Neural progenitor cell (in vitro differentiated cells): ENCODE measurements at regions not wholly inside any gene's neighbourhood (a gene's known extent, or its start where the extent isn't known, plus 50 kb on each side); places are given as distances from the start of the nearest gene placed in this dataset.
A peak's percentile ranks its signal among the peaks of the same experiment; 100 is the strongest.
"Not testable (repeated sequence)": the region's sequence is repeated elsewhere in the genome, so short reads cannot be mapped to it uniquely, and the experiment has no call there.

Source experiments
- DNase-seq: peaks from one replicate; pipeline ENCODE4 v3.0.0-alpha.2; 2016; ENCODE audit warnings: low spot score
- H2AFZ ChIP-seq: fragments of 200-600 bp; sonication (generic); replicated peaks from 2 replicates; pipeline ENCODE4 v1.6.1; 2016; ENCODE audit warnings: antibody characterized with exemption
- H3F3A ChIP-seq: fragments of 200-600 bp; sonication (generic); 2 replicates; pipeline ENCODE4 v1.6.1; 2016; ENCODE audit warnings: antibody characterized with exemption, low read depth
- H3K27ac ChIP-seq: fragments of 200-600 bp; sonication (generic); 2 replicates; pipeline ENCODE4 v1.5.1; 2016; ENCODE audit warnings: mild to moderate bottlenecking
- H3K27me3 ChIP-seq: fragments of 200-600 bp; sonication (generic); 2 replicates; pipeline ENCODE4 v1.6.1; 2016; ENCODE audit warnings: mild to moderate bottlenecking, moderate library complexity
- H3K36me3 ChIP-seq: fragments of 200-600 bp; sonication (generic); 2 replicates; pipeline ENCODE4 v1.5.1; 2016
- H3K4me1 ChIP-seq: fragments of 200-600 bp; sonication (generic); 2 replicates; pipeline ENCODE4 v1.6.1; 2016; ENCODE audit warnings: mixed run types
- H3K4me2 ChIP-seq: fragments of 200-600 bp; sonication (generic); 2 replicates; pipeline ENCODE4 v1.6.1; 2016
- H3K4me3 ChIP-seq: fragments of 200-600 bp; sonication (generic); 2 replicates; pipeline ENCODE4 v1.5.1; 2016
- H3K79me2 ChIP-seq: fragments of 200-600 bp; sonication (generic); 2 replicates; pipeline ENCODE4 v1.6.1; 2016; ENCODE audit warnings: low read depth
- H3K9ac ChIP-seq: fragments of 200-600 bp; sonication (generic); 2 replicates; pipeline ENCODE4 v1.6.1; 2016
- H3K9me3 ChIP-seq: fragments of 200-600 bp; sonication (generic); 2 replicates; pipeline ENCODE4 v1.5.1; 2016; ENCODE audit warnings: low read depth
- H4K20me1 ChIP-seq: fragments of 200-600 bp; sonication (generic); 2 replicates; pipeline ENCODE4 v1.6.1; 2016; ENCODE audit warnings: low read depth
- H3K27ac Mint-ChIP-seq: 3 replicates; pipeline ENCODE4 v1.8.0; 2021; ENCODE audit warnings: mixed read lengths
- H3K27me3 Mint-ChIP-seq: 2 replicates; pipeline ENCODE4 v1.8.0; 2022; ENCODE audit warnings: low read depth, mild to moderate bottlenecking, inconsistent platforms, moderate library complexity, mixed read lengths; ENCODE audit not compliant: insufficient read depth
- H3K36me3 Mint-ChIP-seq: 3 replicates; pipeline ENCODE4 v1.8.0; 2021; ENCODE audit warnings: mixed read lengths
- H3K4me1 Mint-ChIP-seq: 3 replicates; pipeline ENCODE4 v1.8.0; 2021; ENCODE audit warnings: mixed read lengths
- H3K4me3 Mint-ChIP-seq: 3 replicates; pipeline ENCODE4 v1.8.0; 2021; ENCODE audit warnings: mild to moderate bottlenecking, moderate library complexity, mixed read lengths
- H3K9me3 Mint-ChIP-seq: 3 replicates; pipeline ENCODE4 v1.8.0; 2020; ENCODE audit warnings: mixed read lengths
- EZH2 ChIP-seq: fragments of 200-600 bp; sonication (generic); IDR thresholded peaks from 2 replicates; pipeline ENCODE4 v1.6.1; 2017; ENCODE audit warnings: antibody characterized with exemption, mild to moderate bottlenecking, moderate library complexity
- EZH2phosphoT487 ChIP-seq: fragments of 200-600 bp; sonication (generic); IDR thresholded peaks from 2 replicates; pipeline ENCODE4 v1.6.1; 2017; ENCODE audit warnings: antibody characterized with exemption
- TF ChIP-seq, protein P1 (sequence below): fragments of 200-600 bp; sonication (generic); IDR thresholded peaks from 2 replicates; pipeline ENCODE4 v1.5.1; 2017; ENCODE audit warnings: antibody characterized with exemption, mild to moderate bottlenecking

DNA sequence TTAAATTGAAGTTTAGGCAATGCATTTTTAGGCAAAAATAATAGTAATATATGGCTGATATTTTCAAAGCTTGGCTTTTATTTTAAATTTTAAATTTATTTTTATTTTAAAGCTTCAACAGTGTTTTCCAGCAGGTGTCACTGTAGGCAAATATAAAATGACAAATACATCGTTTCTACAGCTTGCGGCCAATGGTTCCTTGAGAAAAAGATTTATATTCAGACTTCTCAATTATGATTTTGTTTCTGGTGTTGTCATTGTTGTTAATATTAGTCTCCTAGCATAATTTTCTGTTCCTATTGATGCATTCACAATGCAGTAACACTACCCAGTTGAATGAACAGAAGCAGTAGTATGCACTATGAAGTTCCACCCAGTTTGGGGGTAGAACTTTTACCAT lies 220.7 kb upstream of the DNAJC19 start:
- Histone ChIP-seq H3K79me2 (no peaks in the 10 kb centered on the region), H3K27me3 (no peaks in the 10 kb centered on the region), H2AFZ (no peak overlapping the region), H3K4me1 (no peaks in the 10 kb centered on the region), H3K4me2 (no peak overlapping the region), H3K9me3 (no peaks in the 10 kb centered on the region), H4K20me1 (no peaks in the 10 kb centered on the region), H3K9ac (no peak overlapping the region), H3K4me3 (no peak overlapping the region), H3K27ac (no peak overlapping the region), H3F3A (no peaks in the 10 kb centered on the region), H3K36me3 (no peaks in the 10 kb centered on the region)
- no peaks in the 10 kb centered on the region for H3K36me3 Mint-ChIP-seq
- peaks cover 9% of the 10 kb centered on the region for H3K4me1 Mint-ChIP-seq
- no peaks in the 10 kb centered on the region for H3K27me3 Mint-ChIP-seq
- TF ChIP-seq, protein P1, sequence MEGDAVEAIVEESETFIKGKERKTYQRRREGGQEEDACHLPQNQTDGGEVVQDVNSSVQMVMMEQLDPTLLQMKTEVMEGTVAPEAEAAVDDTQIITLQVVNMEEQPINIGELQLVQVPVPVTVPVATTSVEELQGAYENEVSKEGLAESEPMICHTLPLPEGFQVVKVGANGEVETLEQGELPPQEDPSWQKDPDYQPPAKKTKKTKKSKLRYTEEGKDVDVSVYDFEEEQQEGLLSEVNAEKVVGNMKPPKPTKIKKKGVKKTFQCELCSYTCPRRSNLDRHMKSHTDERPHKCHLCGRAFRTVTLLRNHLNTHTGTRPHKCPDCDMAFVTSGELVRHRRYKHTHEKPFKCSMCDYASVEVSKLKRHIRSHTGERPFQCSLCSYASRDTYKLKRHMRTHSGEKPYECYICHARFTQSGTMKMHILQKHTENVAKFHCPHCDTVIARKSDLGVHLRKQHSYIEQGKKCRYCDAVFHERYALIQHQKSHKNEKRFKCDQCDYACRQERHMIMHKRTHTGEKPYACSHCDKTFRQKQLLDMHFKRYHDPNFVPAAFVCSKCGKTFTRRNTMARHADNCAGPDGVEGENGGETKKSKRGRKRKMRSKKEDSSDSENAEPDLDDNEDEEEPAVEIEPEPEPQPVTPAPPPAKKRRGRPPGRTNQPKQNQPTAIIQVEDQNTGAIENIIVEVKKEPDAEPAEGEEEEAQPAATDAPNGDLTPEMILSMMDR = peak; percentile 66
- TF ChIP-seq EZH2 = no peak
- TF ChIP-seq EZH2phosphoT487 = no peak
- H3K27ac Mint-ChIP-seq = no peak overlapping the region
- DNase-seq = peak; percentile 44
- no peaks in the 10 kb centered on the region for H3K9me3 Mint-ChIP-seq
- no peak overlapping the region for H3K4me3 Mint-ChIP-seq

DNA sequence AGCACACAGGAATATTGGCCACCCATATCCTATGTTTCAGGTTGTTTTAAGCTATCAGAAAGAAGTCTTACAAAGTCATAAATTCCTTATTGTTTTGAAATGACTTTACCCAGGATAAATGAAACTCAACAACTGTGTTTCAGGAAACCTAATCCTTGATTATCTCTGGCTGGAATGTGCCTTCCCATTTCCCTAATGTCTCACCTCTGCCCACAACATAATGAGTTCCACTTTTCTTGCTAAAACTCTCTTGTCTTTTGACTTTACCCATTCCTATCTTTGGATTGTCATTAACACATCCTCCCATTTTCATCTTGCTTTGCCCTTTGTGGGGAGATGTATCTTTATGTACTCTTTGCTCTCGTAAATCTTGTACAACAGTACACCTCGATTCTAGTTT lies 200.0 kb upstream of the DNAJC19 start:
- Histone ChIP-seq H3K79me2 (no peaks in the 10 kb centered on the region), H3K4me2 (no peak overlapping the region), H3K27me3 (no peaks in the 10 kb centered on the region), H3K36me3 (no peaks in the 10 kb centered on the region), H3K4me3 (no peak overlapping the region), H2AFZ (no peak overlapping the region), H3K4me1 (no peaks in the 10 kb centered on the region), H3K27ac (no peak overlapping the region), H3K9me3 (no peaks in the 10 kb centered on the region), H3F3A (no peaks in the 10 kb centered on the region), H4K20me1 (no peaks in the 10 kb centered on the region), H3K9ac (no peak overlapping the region)
- Mint-ChIP-seq H3K4me1 (no peaks in the 10 kb centered on the region), H3K36me3 (no peaks in the 10 kb centered on the region), H3K27ac (no peak overlapping the region), H3K9me3 (no peaks in the 10 kb centered on the region), H3K4me3 (no peak overlapping the region), H3K27me3 (no peaks in the 10 kb centered on the region)
- no peak for TF ChIP-seq EZH2phosphoT487
- TF ChIP-seq EZH2 = no peak
- no peak for DNase-seq

DNA sequence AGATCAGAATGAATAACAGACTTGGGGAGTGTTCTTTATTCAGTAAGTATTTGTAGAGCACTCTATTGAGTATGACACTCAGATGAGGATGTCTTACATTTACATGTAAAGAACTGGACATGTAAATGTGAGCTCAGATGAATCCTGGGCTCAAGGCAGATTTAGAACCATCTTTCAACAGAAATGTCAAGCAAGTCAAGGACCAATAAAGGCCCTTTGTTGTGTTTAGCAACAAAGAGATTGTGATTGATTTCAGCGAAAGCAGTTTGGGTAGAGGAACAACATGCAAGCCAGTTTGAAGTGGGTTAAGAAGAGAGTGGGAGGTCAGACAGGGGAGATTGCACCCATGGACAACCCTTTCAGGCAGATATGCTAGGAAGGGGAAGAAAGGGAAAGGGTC lies 194.2 kb upstream of the DNAJC19 start:
- no peaks in the 10 kb centered on the region for H3K4me1 ChIP-seq
- H3K4me3 ChIP-seq = no peak overlapping the region
- TF ChIP-seq, protein P1 = no peak
- TF ChIP-seq EZH2 (no peak), EZH2phosphoT487 (no peak)

DNA sequence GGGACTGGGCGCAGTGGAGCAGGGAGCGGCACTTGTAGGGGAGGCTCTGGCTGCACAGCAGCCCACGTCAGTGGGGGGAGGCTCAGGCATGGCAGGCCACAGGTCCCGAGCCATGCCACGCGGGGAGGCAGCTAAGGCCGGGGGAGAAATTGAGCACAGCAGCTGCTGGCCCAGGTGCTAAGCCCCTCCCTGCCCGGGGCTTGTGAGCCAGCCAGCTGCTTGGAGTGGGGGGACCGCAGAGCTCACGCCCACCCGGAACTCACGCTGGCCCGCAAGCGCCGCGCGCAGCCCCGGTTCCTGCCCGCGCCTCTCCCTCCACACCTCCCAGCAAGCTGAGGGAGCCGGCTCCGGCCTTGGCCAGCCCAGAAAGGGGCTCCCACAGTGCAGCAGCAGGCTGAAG lies 193.5 kb upstream of the DNAJC19 start:
- not testable (repeated sequence) for H3K27ac ChIP-seq, H3K4me1 ChIP-seq, H3K9me3 Mint-ChIP-seq, H2AFZ ChIP-seq, H3K79me2 ChIP-seq, H3K9me3 ChIP-seq, H3K9ac ChIP-seq, H3K27ac Mint-ChIP-seq, H3K4me3 ChIP-seq, H3K4me2 ChIP-seq, H3K27me3 Mint-ChIP-seq, H3K27me3 ChIP-seq, H3K36me3 ChIP-seq, H3K36me3 Mint-ChIP-seq, H4K20me1 ChIP-seq, DNase-seq, H3K4me3 Mint-ChIP-seq, H3F3A ChIP-seq, H3K4me1 Mint-ChIP-seq

More for the DNA sequence above, 194.2 kb upstream of the DNAJC19 start:
- no peaks in the 10 kb centered on the region for H3F3A ChIP-seq
- H2AFZ ChIP-seq = no peak overlapping the region
- H3K27ac Mint-ChIP-seq = no peak overlapping the region
- H3K9me3 Mint-ChIP-seq = no peaks in the 10 kb centered on the region
- no peaks in the 10 kb centered on the region for H3K79me2 ChIP-seq
- no peaks in the 10 kb centered on the region for H3K36me3 Mint-ChIP-seq
- H3K27me3 ChIP-seq = no peaks in the 10 kb centered on the region
- H3K27ac ChIP-seq = no peak overlapping the region
- no peaks in the 10 kb centered on the region for H4K20me1 ChIP-seq
- DNase-seq = no peak
- no peaks in the 10 kb centered on the region for H3K9me3 ChIP-seq
- H3K36me3 ChIP-seq = no peaks in the 10 kb centered on the region
- no peaks in the 10 kb centered on the region for H3K4me1 Mint-ChIP-seq
- no peak overlapping the region for H3K4me2 ChIP-seq
- no peak overlapping the region for H3K9ac ChIP-seq
- H3K4me3 Mint-ChIP-seq = no peak overlapping the region
- H3K27me3 Mint-ChIP-seq = peaks cover 2% of the 10 kb centered on the region
